GDM1 (cell line): ENCODE measurements at regions not wholly inside any gene's neighbourhood (a gene's known extent, or its start where the extent isn't known, plus 50 kb on each side); places are given as distances from the start of the nearest gene placed in this dataset.

Source experiments
- DNase-seq: peaks from one replicate; lab custom pipeline; 2025; lab: John Stamatoyannopoulos, UW

DNA sequence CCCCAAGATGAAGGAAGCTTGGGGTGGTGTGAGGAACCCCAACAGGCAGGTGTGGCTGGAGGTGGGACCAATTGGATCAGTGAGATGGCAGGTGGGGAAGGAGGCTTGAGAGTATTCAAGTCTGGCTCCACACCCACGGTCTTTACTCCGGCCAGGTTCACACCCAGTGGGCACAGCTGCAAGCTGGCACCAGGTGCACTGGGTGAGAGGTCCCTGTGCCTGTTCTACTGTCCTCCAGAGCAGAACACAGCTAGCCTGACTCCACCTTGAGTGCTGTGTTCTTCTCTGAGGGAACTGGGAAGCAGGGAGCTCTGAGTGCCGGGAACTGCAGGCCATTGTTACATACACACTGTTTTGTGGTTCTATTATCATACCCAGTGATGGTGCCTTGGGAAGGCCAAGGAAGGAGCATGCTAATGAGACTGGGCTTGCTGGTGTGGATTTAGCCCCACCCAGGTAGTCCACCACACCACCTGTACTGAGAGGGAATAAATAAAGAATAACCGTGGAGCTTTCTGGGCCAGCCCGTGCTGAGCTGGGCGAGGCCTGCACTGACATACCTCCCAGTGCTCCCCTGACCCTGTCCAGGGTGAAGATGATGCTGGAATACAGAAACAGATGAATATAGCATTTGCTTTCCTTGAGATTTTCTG is 93.4 kb downstream of the ABHD5 start:
- DNase-seq: no peak

DNA sequence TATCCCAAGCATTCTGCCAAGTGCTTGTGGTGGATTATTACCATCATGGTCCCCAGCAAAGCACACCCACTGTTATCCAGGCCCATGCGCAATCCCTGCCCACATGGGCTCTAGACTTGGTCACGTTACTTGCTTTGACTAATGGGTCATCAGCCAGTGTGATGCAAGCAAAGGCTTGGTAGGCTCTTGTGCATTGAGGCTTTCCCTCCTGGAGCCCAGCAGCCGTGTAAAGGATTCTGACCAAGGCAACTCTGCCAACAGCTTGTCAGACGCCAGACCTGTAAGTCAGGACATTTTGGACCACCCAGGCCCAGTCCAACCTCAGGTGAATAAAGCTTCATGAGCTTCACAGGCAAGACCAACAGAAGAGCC is 93.9 kb downstream of the ABHD5 start:
- no peak for DNase-seq

- no peak for DNase-seq
Observed at GRCh38 chr3:43785551-43785950, 94.8 kb downstream of the ABHD5 start.

GRCh38 chr3:43786102-43786501 is 95.4 kb downstream of the ABHD5 start:
- DNase-seq: no peak

GRCh38 chr3:43786526-43787305 is 96.0 kb downstream of the ABHD5 start:
- DNase-seq: no peak

DNA sequence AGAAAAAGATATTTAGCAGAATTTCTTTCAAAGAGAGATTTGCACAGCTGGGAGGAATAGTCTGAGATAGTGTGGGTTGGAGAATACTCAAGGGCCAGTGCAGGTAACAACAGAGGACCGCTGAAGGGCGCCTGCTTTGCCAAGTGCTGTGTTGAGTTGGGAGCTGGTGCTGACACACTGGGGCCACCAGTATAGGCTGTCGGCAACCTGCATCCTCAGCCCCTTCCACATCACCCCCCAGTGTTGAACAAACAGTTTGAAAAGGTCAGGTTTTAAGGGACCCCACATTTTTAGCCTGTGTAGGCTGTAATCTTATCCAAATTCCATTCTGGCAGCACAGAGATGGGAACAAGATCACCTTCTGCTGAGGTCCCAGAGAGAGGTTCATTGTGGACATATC is 96.6 kb downstream of the ABHD5 start:
- no peak for DNase-seq

- DNase-seq: no peak
Observed at GRCh38 chr3:43789028-43789427, 98.3 kb downstream of the ABHD5 start.

- no peak for DNase-seq
Observed at GRCh38 chr3:43790060-43790459, 99.3 kb downstream of the ABHD5 start.

- no peak for DNase-seq
Observed at GRCh38 chr3:43790476-43790875, 99.7 kb downstream of the ABHD5 start.

GRCh38 chr3:43791246-43791645 is 100.5 kb downstream of the ABHD5 start:
- DNase-seq: no peak

DNA sequence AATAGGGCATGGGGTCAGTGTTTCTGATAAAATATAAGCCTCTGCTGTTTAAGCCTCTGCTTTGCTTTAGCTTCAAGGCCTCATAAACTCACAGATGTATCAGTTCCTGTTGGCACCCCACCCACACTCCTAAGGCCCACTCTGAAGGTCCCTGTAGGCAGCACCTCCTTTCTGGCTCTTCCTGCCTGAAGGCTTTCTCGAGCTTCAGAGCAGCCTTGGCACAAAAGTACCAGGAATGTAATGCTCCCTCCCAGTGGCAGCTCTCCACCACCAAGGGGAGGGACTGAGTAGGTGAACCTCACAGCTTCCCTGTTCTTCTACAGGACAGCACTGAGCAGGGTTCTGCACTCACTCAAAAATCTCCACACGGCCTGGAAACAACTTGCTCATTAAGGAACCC is 102.2 kb downstream of the ABHD5 start:
- no peak for DNase-seq

DNA sequence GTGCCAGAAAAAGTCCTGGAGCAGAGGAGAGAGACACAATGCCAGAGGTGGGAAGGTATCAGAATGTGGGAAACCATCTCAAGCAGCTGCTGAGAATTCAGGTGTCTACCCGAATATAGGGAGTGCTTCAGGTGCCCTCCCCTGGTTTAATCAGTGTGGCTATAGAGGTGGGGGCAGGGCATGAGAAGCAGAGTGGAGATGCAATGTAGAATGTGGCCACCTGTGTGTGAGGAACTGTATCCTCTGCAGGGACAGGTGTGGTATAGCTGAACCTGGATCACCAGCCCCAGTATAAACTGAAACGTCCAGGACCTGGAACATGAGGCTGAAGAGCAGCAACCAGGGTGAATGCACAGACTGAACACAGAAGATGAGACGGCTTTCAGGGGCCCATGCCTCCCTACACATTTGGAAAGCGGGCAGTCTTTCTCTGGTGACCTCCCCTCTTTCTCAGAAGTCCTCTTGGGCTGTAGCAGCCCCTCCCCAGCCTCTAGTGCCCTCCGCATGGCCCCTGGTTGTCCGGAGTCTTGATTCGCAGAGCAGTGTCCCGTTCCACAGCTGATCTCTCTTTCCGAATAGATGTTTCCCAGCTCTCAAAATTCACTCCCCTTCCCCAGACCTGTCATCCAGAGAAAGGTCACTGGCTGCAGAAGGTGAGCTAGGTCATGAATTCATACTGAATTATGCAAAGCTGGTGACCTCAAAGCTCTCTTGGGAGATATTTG is 103.1 kb downstream of the ABHD5 start:
- DNase-seq: no peak

GRCh38 chr3:43794776-43795175 is 104.0 kb downstream of the ABHD5 start:
- no peak for DNase-seq

- no peak for DNase-seq
Observed at GRCh38 chr3:43795491-43795890, 104.8 kb downstream of the ABHD5 start.

- DNase-seq: no peak
Observed at GRCh38 chr3:43796041-43796596, 105.4 kb downstream of the ABHD5 start.

GRCh38 chr3:43797794-43798193 is 107.1 kb downstream of the ABHD5 start:
- DNase-seq: no peak

- no peak for DNase-seq
Observed at GRCh38 chr3:43810797-43811196, 120.1 kb downstream of the ABHD5 start.

DNA sequence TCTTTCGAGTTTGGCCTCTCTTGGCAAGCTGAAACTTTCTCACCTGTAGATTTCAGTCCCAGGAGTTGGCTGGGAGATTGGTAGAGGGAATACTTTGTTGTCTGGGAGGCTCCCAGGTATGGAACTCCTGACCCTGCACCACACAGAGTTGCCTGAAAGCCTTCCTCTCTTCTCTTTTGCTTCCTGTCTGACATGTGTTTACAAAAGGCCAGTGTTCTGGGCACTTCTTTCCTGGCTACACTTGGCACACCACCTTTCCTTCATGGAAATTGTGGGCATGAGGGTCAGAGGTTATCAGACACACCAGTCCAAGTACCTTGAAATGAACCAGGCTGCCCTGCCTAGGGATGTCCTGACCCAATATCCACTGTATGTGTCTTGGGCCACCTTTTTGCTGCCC is 123.7 kb downstream of the ABHD5 start:
- DNase-seq: no peak

- no peak for DNase-seq
Observed at GRCh38 chr3:43816372-43816771, 125.6 kb downstream of the ABHD5 start.

DNA sequence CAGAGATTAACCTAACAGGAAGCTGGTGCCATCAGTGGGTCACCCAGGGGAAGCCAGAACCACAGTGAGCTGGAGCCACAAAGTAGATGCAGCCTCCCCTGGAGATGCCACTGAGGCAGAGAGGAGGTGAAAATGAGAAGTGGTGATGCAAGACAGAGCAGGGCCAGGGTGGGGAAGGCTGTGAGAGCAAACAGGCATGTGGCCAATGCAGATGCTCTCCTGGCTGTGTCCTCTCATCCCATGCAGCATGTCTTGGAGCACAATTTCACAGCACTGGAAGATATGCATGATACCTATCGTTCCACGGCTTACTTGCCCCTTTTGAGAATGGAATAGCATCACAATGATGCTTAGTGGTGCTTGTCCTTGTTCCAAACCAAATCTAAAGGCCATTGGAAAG is 126.3 kb downstream of the ABHD5 start:
- DNase-seq: no peak

DNA sequence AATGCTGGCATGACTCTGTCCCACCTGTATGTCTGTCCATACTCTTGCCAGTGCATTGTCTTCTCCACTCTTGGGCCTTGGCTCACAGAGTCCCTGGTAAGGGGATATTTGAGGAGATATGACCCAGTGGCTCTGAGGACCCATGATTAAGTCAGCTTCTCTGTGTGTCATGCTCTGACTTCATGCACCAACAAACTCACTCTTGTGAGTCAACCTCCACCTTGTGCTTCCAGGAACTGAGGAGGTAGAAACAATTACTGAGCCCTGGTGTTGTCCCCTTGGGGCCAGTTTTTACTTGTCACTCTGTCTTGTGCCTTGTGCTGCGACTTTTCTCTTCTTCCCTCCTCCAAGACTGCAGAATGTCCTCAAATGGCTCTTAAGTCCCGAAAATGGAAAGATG is 127.1 kb downstream of the ABHD5 start:
- no peak for DNase-seq

DNA sequence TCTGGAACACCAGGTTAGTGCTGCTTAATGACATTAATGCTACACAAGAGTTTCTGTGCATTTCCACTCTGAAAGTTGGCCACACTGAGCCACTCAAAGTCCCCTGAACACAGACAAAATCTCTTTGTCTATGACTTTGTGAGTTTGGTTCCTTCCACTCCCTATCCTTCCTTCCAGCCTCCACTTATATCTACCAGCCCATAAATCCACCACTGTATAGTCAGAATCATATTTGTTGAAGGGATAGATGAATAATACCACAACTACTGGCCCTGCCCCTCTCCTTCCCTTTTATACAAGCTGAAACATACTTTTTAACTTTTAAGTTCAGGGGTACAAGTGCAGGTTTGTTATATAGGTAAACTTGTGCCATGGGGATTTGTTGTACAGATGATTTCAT is 127.5 kb downstream of the ABHD5 start:
- DNase-seq: no peak
